Gastrocnemius medialis (tissue), 4 donors: ENCODE measurements at regions not wholly inside any gene's neighbourhood (a gene's known extent, or its start where the extent isn't known, plus 50 kb on each side); places are given as distances from the start of the nearest gene placed in this dataset.

Experiments used
- POLR2A ChIP-seq, 2 donors: fragments of 450-650 bp; IDR thresholded peaks; one replicate each; pipeline ENCODE4 v1.6.1; 2017; ENCODE audit warnings: antibody characterized with exemption in 2 of 2, mild to moderate bottlenecking in 2 of 2, moderate library complexity in 2 of 2
- TF ChIP-seq, protein P1 (sequence below), 5 experiments: fragments of 450-650 bp in 3 of 5; fragments of 200-600 bp in 2 of 5; sonication (generic) in 2 of 5; IDR thresholded peaks in 4 of 5; conservative IDR thresholded peaks in 1 of 5; 1 replicate in 4 of 5; 2 replicates in 1 of 5; pipeline ENCODE4 v1.5.1; 2016 to 2019; ENCODE audit warnings: antibody characterized with exemption in 5 of 5, mild to moderate bottlenecking in 3 of 5, moderate library complexity in 3 of 5

DNA sequence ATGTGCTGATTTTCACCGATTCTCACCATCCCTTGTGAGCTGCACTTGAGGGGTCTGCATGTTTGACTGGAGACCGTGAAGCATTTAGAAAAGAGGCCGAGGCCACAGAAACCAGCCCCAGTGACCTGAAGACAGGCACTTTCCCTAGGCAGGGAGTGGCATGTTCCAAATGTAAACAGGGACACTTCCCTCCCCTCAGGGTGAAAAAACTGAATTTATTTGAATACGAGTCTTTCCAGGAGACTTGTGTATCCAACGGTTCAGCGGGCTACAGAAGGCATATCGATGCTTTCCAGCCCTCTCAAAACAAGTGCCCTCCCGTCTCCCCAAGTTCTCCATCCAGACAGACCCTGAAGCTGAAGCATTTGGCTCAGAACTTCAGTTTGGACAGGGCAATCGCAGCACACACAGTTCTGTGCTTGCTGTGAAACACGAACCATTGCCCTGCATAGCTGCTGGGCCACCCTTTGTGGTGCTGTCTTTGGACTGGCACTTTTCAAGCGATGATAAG, 106.1 kb downstream of the ZIC5 start:
- TF ChIP-seq, protein P1, sequence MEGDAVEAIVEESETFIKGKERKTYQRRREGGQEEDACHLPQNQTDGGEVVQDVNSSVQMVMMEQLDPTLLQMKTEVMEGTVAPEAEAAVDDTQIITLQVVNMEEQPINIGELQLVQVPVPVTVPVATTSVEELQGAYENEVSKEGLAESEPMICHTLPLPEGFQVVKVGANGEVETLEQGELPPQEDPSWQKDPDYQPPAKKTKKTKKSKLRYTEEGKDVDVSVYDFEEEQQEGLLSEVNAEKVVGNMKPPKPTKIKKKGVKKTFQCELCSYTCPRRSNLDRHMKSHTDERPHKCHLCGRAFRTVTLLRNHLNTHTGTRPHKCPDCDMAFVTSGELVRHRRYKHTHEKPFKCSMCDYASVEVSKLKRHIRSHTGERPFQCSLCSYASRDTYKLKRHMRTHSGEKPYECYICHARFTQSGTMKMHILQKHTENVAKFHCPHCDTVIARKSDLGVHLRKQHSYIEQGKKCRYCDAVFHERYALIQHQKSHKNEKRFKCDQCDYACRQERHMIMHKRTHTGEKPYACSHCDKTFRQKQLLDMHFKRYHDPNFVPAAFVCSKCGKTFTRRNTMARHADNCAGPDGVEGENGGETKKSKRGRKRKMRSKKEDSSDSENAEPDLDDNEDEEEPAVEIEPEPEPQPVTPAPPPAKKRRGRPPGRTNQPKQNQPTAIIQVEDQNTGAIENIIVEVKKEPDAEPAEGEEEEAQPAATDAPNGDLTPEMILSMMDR (IDR thresholded peaks at IDR 0.05 in 4 of 5, conservative IDR thresholded peaks at IDR 0.05 in 1 of 5): no peak
- TF ChIP-seq POLR2A (IDR thresholded peaks at IDR 0.05): no peak
